Fibroblast of villous mesenchyme (primary cell): ENCODE measurements at regions not wholly inside any gene's neighbourhood (a gene's known extent, or its start where the extent isn't known, plus 50 kb on each side); places are given as distances from the start of the nearest gene placed in this dataset.

Experiments
- DNase-seq: peaks from one replicate; pipeline ENCODE4 v3.0.0-alpha.2; 2010; ENCODE audit warnings: low read depth
- H3K4me3 ChIP-seq: 2 replicates; pipeline ENCODE4 v1.5.1; 2011; ENCODE audit warnings: low read depth, mild to moderate bottlenecking, low read length
- CTCF ChIP-seq: IDR thresholded peaks from 2 replicates; pipeline ENCODE4 v1.5.1; 2012; ENCODE audit warnings: low read depth, mild to moderate bottlenecking, low read length; ENCODE audit not compliant: insufficient read depth

- no peak overlapping the region for H3K4me3 ChIP-seq
- DNase-seq = no peak
- TF ChIP-seq CTCF = no peak
Observed at GRCh38 chr1:29753244-29753643, 516.9 kb downstream of the PTPRU start.

DNA sequence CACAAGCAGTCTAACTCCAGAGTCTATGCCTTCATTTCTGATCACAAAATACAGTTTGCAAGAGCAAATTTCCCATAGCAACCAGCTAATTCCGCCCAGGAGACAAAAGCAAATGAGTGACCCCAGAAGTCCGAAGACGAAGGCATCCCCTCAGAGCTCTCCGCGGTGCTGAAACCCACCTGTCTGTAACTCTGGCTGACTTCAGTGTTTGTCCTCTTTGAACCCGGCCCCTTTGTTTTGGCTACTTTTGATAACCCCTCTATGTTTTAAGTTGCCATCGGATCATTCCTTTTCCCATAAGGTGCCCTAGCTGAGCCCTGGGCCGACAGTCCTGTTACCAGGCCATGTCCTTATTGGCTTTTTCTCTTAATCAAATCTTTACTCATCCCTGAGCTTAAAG lies 515.8 kb downstream of the PTPRU start:
- H3K4me3 ChIP-seq = no peak overlapping the region
- no peak for TF ChIP-seq CTCF
- no peak for DNase-seq

DNA sequence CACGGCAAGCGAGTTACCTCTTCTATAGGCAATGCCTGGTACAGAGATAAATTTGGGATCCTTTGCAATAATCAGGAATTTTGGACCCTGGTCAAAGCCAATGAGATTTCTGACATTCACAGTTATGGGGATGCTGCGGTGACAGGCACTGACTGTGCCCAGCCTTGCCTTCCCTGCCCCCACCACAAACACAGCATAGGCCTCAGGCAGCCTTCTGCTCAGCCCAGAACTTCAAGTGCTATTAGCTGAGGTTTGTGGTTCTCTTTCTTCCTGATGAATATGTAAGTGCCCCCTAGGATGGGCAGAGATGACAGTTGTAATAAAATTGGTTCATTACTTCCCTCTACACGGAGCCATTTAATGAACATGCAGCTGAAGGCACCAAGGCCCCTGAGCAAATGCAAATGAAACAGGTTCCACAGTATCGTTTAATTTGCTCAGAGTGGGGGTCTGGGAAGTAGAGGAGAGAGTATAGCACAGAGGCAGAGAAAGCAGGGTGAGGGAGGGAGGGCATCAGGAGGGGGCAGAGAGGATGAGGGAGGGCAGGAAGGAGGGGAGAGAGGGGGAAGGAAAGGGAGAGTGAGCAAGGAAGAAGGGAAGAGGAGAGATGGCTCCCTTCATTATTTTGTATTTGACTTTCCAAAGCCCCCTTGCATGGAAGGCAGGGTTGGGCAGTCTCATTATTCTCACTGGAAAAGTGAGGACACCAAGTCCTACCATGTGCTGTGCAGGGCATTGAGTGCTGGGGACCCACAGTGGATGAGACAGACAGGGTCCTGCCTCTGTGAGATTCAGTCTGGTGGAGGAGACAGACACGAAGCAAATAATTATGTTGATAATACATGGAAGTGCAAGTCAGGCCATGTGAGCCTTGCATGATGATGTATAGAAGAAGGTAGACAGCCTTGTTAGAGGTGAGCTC lies 513.0 kb downstream of the PTPRU start:
- TF ChIP-seq CTCF = no peak
- DNase-seq = no peak
- no peak overlapping the region for H3K4me3 ChIP-seq

DNA sequence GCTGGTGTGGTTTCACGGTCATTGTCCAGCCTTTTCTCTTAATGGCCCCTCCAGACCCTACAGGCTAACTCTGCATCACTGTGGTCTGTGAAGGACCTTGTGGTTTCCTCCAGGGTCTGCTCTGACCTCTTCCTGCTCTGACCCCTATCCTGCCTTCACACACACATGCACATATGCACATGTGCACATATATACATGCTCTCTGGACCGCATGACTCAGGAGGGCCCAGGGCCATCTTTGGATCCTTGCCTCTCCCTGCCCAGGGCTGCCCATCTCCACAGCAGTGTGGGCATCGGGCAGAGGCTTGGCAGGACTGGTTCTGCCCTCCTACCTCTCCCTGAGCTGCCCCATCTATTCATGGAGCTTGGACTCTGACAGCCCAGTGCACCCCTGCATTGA lies 510.9 kb downstream of the PTPRU start:
- TF ChIP-seq CTCF = no peak
- DNase-seq = no peak
- H3K4me3 ChIP-seq = no peak overlapping the region

- no peak for TF ChIP-seq CTCF
- DNase-seq = no peak
Observed at GRCh38 chr1:29746076-29746665, 509.8 kb downstream of the PTPRU start.

DNA sequence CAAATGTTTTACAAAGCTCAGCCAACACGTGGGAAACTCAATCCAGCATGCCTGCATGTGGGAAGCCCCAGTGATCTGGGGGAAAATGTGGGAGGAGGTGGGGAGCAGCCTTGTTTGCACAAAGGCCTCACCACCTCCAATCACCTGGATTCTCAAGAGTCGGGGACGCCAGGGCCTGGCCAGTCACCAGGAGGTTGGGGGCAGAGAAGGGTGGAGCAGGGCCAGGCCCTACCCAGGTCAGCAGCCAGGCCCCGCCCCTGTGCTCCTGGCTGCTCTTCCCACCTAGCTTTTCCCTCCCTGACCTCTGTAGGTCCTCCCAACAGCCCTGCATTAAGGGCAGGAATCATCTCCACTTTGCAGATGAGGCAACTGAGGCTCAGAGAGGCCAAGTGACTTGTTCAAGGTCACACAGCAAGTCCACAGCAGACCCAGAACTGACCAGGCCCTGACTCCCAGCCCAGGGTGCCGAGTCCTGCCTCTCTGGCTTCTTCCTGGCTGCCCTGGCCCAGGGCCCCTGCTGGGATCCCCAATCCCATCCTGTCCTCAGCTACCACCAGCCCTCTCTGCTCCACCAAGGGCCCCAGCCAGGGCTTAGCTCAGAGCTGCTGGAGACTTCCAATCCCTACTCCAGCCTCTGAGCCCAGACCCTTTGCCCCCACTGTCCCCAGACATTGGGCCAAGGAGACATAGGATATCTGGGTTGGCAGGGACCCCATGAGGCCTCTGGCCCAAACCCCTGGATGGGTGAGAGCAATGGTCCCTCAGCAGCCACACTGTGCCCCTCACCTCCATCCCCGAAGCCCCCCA lies 508.6 kb downstream of the PTPRU start:
- H3K4me3 ChIP-seq = no peak overlapping the region
- no peak for DNase-seq
- TF ChIP-seq CTCF = no peak

More at GRCh38 chr1:29746076-29746665, 509.8 kb downstream of the PTPRU start:
- H3K4me3 ChIP-seq = no peak overlapping the region
